Spinal cord (tissue), 9 donors: ENCODE measurements at regions not wholly inside any gene's neighbourhood (a gene's known extent, or its start where the extent isn't known, plus 50 kb on each side); places are given as distances from the start of the nearest gene placed in this dataset.

Experiments
- DNase-seq, 6 donors: peaks; one replicate each; pipeline versions ENCODE4 v3.0.0 to v3.0.0-alpha.2; 2013 to 2015; ENCODE audit warnings: low spot score in 6 of 6, low read depth in 4 of 6
- H3K27ac ChIP-seq: one replicate; pipeline ENCODE4 v1.5.1; 2013; ENCODE audit warnings: low read depth, low read length, control low read depth
- H3K27me3 ChIP-seq: one replicate; pipeline ENCODE4 v1.6.1; 2013; ENCODE audit warnings: low read length; ENCODE audit not compliant: control insufficient read depth, insufficient read depth
- H3K36me3 ChIP-seq: one replicate; pipeline ENCODE4 v1.6.1; 2013; ENCODE audit warnings: low read length; ENCODE audit not compliant: control insufficient read depth, insufficient read depth
- H3K4me1 ChIP-seq: one replicate; pipeline ENCODE4 v1.6.1; 2013; ENCODE audit warnings: low read length; ENCODE audit not compliant: control insufficient read depth, insufficient read depth
- H3K4me3 ChIP-seq: one replicate; pipeline ENCODE4 v1.5.1; 2013; ENCODE audit warnings: low read depth, low read length, control low read depth
- H3K9me3 ChIP-seq: one replicate; pipeline ENCODE4 v1.6.1; 2013; ENCODE audit warnings: low read length; ENCODE audit not compliant: control insufficient read depth, insufficient read depth
- WGBS: methylation state at CpG from one replicate; pipeline ENCODE4 v1.1.5; 2013; ENCODE audit warnings: missing lambda C conversion rate; ENCODE audit not compliant: insufficient coverage; 5-methylcytosine and 5-hydroxymethylcytosine counted together
- donor health status: healthy.

GRCh38 chr10:62723375-62723774 lies 81.1 kb upstream of the ADO start:
- Histone ChIP-seq H3K27ac (no peak overlapping the region), H3K36me3 (no peaks in the 10 kb centered on the region), H3K4me3 (no peak overlapping the region), H3K4me1 (no peaks in the 10 kb centered on the region), H3K9me3 (no peaks in the 10 kb centered on the region), H3K27me3 (no peaks in the 10 kb centered on the region)
- no peak for DNase-seq

DNA sequence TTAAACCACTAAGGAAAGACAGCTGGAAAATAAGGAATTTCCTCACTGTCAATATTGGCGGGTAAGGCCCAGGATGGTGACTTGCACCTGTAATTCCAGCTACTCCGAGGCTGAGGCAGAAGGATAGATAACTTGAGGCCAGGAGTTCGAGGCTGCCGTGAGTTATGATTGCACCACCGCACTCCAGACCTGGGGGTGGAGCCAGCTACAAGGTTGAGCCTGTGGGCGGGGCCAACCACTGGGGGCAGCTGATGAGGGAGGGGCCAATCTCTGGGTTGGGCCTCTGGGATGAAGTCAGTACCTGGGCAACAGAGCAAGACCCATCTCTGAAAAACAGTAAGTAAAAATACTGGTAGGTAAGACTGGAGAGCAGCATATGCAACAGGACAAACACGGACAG lies 80.1 kb upstream of the ADO start:
- Histone ChIP-seq H3K36me3 (no peaks in the 10 kb centered on the region), H3K4me1 (no peaks in the 10 kb centered on the region), H3K27me3 (no peaks in the 10 kb centered on the region), H3K4me3 (no peak overlapping the region), H3K27ac (no peak overlapping the region), H3K9me3 (no peaks in the 10 kb centered on the region)
- no peak for DNase-seq
- 93% methylated on average over 7 of the region's 7 CpGs for WGBS

- H3K9me3 ChIP-seq: no peaks in the 10 kb centered on the region
- whole genome bisulfite sequencing: 81% methylated on average over 4 of the region's 5 CpGs
- DNase-seq: no peak
- no peaks in the 10 kb centered on the region for H3K36me3 ChIP-seq
- H3K4me1 ChIP-seq: no peaks in the 10 kb centered on the region
- no peaks in the 10 kb centered on the region for H3K27me3 ChIP-seq
- no peak overlapping the region for H3K4me3 ChIP-seq
- H3K27ac ChIP-seq: no peak overlapping the region
Observed at GRCh38 chr10:62726142-62726541, 78.4 kb upstream of the ADO start.

- H3K27ac ChIP-seq: no peak overlapping the region
- H3K9me3 ChIP-seq: no peaks in the 10 kb centered on the region
- H3K27me3 ChIP-seq: no peaks in the 10 kb centered on the region
- no peak overlapping the region for H3K4me3 ChIP-seq
- H3K36me3 ChIP-seq: no peaks in the 10 kb centered on the region
- no peaks in the 10 kb centered on the region for H3K4me1 ChIP-seq
- no CpG with 5 or more reads among the region's 2 CpGs for WGBS
- DNase-seq: no peak
Observed at GRCh38 chr10:62726638-62727037, 77.9 kb upstream of the ADO start.

GRCh38 chr10:62727934-62728333 lies 76.6 kb upstream of the ADO start:
- H3K4me1 ChIP-seq: no peaks in the 10 kb centered on the region
- no peak overlapping the region for H3K27ac ChIP-seq
- no peaks in the 10 kb centered on the region for H3K9me3 ChIP-seq
- H3K4me3 ChIP-seq: no peak overlapping the region
- no peak for DNase-seq
- H3K27me3 ChIP-seq: no peaks in the 10 kb centered on the region
- H3K36me3 ChIP-seq: no peaks in the 10 kb centered on the region
- 92% methylated on average over 2 of the region's 2 CpGs for WGBS

GRCh38 chr10:62728479-62728878 lies 76.0 kb upstream of the ADO start:
- Histone ChIP-seq H3K4me1 (no peaks in the 10 kb centered on the region), H3K36me3 (no peaks in the 10 kb centered on the region), H3K27me3 (no peaks in the 10 kb centered on the region), H3K27ac (no peak overlapping the region), H3K9me3 (no peaks in the 10 kb centered on the region), H3K4me3 (no peak overlapping the region)
- no CpG with 5 or more reads among the region's 1 CpG for WGBS
- DNase-seq: no peak

DNA sequence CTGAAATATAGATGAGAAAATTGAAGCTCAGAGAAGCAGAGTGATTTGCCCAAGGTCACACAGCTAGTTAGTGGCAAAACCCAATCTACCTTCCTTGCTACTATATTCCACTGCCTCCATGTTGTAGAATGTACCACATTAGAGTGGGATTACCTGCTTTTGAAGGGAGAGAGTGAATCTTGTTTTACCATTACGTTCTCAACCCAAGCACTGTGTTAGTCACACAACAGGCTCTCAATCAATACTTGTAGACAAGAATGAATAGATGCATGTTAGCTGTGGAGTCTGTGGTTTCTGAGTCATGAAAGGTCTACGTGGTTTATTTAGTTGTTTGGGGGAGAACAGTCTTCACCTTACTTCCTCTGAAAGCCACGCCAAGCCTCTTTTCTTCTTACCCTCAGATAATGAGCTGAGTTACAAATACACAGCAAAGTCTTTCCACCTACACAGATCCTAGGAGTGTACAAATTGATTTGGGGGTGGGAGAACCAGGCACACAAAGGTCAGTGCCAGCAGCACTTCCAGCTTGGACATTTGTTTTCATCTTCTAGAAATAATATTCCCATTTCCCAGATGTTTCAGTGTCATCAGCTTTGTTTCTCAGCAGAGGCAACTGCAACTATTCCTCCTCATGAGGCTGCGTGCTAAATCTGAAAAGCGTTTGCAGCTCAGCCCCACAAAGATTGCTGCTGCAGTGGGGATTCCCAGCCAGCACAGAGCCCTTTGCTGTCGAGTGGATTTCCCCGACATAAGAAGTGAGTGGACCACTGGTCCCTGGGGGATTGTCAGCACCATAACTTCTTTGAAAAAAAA lies 71.5 kb upstream of the ADO start:
- WGBS: 75% methylated on average over 3 of the region's 7 CpGs
- DNase-seq: no peak
- Histone ChIP-seq H3K27ac (no peak overlapping the region), H3K27me3 (no peaks in the 10 kb centered on the region), H3K4me3 (no peak overlapping the region), H3K36me3 (no peaks in the 10 kb centered on the region), H3K9me3 (no peaks in the 10 kb centered on the region), H3K4me1 (no peaks in the 10 kb centered on the region)

DNA sequence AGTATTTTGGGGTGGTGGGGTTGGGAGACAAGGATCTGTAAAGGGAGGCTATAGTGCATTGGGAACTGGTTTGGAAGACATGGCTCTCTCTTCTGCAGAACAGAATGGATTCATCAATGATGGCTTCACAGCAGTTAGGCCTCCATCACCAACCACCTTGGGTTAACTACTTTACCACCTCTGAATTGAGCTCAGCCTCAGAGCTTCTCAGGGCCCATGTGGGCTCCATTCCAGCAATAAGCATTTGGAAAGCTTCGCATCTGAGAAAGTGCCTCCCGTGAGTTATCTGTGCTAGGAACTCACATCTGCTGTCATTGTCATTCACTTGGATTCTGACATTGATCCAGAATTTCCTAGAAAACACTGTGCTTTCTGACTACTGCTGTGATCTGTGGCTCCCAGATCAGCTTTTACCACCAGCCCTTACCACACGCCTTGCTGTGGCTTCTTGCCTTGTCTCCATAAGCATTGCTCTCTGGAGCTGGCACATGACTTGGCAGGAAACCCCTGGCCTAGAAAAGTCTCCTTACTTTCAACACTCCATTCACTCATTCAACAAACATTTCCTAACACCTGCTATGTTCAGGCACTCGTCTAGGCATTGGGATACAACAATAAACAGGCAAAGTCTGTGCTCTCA lies 70.7 kb upstream of the ADO start:
- Histone ChIP-seq H3K36me3 (no peaks in the 10 kb centered on the region), H3K27me3 (no peaks in the 10 kb centered on the region), H3K9me3 (no peaks in the 10 kb centered on the region), H3K4me3 (no peak overlapping the region), H3K27ac (no peak overlapping the region), H3K4me1 (no peaks in the 10 kb centered on the region)
- peak in 3 of 6 donors; percentile 1 to 49 (median 5) for DNase-seq
- WGBS: 69% methylated on average over 3 of the region's 4 CpGs

- H3K27ac ChIP-seq: no peak overlapping the region
- WGBS: 90% methylated on average over 3 of the region's 7 CpGs
- DNase-seq: no peak
- H3K36me3 ChIP-seq: no peaks in the 10 kb centered on the region
- H3K27me3 ChIP-seq: no peaks in the 10 kb centered on the region
- H3K4me1 ChIP-seq: no peaks in the 10 kb centered on the region
- no peak overlapping the region for H3K4me3 ChIP-seq
- no peaks in the 10 kb centered on the region for H3K9me3 ChIP-seq
Observed at GRCh38 chr10:62734781-62735463, 69.6 kb upstream of the ADO start.
